Thyroid gland (tissue), 4 donors: ENCODE measurements at regions not wholly inside any gene's neighbourhood (a gene's known extent, or its start where the extent isn't known, plus 50 kb on each side); places are given as distances from the start of the nearest gene placed in this dataset.

Experiments
- POLR2A ChIP-seq, 2 donors: fragments of 450-650 bp; IDR thresholded peaks; one replicate each; pipeline ENCODE4 v1.6.1; 2017; ENCODE audit warnings: antibody characterized with exemption in 2 of 2, mild to moderate bottlenecking in 2 of 2, moderate library complexity in 1 of 2
- TF ChIP-seq, protein P1 (sequence below), 6 experiments: fragments of 200-600 bp in 3 of 6; fragments of 450-650 bp in 3 of 6; sonication (generic) in 3 of 6; IDR thresholded peaks; one replicate each; pipeline ENCODE4 v1.5.1; 2016 to 2019; ENCODE audit warnings: antibody characterized with exemption in 6 of 6, mild to moderate bottlenecking in 2 of 6, inconsistent platforms in 1 of 6, moderate library complexity in 1 of 6

DNA sequence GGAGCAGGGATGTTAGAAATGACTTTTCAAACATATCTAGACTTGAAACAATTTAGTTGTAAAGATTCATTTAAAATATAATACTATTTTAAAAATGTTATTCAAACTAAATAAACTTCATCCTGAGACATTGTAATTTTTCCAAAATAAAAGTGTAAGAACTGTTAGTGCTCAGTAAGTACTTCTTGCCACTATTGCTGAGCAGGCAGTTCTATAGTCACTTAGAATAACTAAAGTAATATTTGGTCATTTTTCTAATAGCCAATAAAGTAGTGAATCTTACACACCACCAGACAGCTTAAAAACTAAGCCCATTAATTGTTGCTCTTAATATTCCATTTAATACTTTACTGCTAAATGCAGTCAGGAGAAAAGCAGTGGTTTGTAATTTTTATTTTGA lies 1120.0 kb upstream of the CDH10 start:
- TF ChIP-seq POLR2A (IDR thresholded peaks at IDR 0.05): no peak
- TF ChIP-seq, protein P1, sequence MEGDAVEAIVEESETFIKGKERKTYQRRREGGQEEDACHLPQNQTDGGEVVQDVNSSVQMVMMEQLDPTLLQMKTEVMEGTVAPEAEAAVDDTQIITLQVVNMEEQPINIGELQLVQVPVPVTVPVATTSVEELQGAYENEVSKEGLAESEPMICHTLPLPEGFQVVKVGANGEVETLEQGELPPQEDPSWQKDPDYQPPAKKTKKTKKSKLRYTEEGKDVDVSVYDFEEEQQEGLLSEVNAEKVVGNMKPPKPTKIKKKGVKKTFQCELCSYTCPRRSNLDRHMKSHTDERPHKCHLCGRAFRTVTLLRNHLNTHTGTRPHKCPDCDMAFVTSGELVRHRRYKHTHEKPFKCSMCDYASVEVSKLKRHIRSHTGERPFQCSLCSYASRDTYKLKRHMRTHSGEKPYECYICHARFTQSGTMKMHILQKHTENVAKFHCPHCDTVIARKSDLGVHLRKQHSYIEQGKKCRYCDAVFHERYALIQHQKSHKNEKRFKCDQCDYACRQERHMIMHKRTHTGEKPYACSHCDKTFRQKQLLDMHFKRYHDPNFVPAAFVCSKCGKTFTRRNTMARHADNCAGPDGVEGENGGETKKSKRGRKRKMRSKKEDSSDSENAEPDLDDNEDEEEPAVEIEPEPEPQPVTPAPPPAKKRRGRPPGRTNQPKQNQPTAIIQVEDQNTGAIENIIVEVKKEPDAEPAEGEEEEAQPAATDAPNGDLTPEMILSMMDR (IDR thresholded peaks at IDR 0.05): no peak
